H1 (cell line): ENCODE measurements at regions not wholly inside any gene's neighbourhood (a gene's known extent, or its start where the extent isn't known, plus 50 kb on each side); places are given as distances from the start of the nearest gene placed in this dataset.
A peak's percentile ranks its signal among the peaks of the same experiment; 100 is the strongest.

Source experiments
- CTCF ChIA-PET: fragments of 300-600 bp; sonication (Branson Sonifier 250); formaldehyde crosslinking; loops from one replicate; lab custom pipeline; 2021; ENCODE audit not compliant: partially characterized antibody; lab: Charles Lee
- POLR2A ChIA-PET: fragments of 300-600 bp; sonication (Branson Sonifier 250); formaldehyde crosslinking; loops from one replicate; lab custom pipeline; 2021; ENCODE audit warnings: inconsistent platforms; ENCODE audit not compliant: partially characterized antibody; lab: Charles Lee
- DNase-seq, 2 experiments: peaks; one replicate each; pipeline versions ENCODE4 v3.0.0 to v3.0.0-alpha.2; 2010 to 2022; ENCODE audit warnings: low spot score in 2 of 2, low read depth in 1 of 2, mixed read lengths in 1 of 2
- FAIRE-seq: peaks from 2 replicates; lab custom pipeline; 2011; peaks lifted over from hg19 to GRCh38; lab: Jason Lieb, UNC
- H2AFZ ChIP-seq: 2 replicates; pipeline ENCODE4 v1.8.1; 2012; ENCODE audit warnings: low read length, inconsistent platforms
- H2AK5ac ChIP-seq: 2 replicates; pipeline ENCODE4 v1.6.1; 2013; ENCODE audit warnings: low read depth, low read length
- H2BK120ac ChIP-seq: replicated peaks from 2 replicates; pipeline ENCODE3; 2013; ENCODE audit warnings: low read depth, low read length, inconsistent platforms
- H2BK12ac ChIP-seq: 2 replicates; pipeline ENCODE4 v1.6.1; 2013; ENCODE audit warnings: low read depth, low read length
- H2BK15ac ChIP-seq: 2 replicates; pipeline ENCODE4 v1.6.1; 2013; ENCODE audit warnings: low read length
- H2BK20ac ChIP-seq: 2 replicates; pipeline ENCODE4 v1.6.1; 2013; ENCODE audit warnings: low read length
- H2BK5ac ChIP-seq: 2 replicates; pipeline ENCODE4 v1.6.1; 2013; ENCODE audit warnings: low read depth, low read length
- H3K14ac ChIP-seq: 2 replicates; pipeline ENCODE4 v1.6.1; 2013; ENCODE audit warnings: inconsistent platforms; ENCODE audit not compliant: insufficient read length
- H3K18ac ChIP-seq: 2 replicates; pipeline ENCODE4 v1.6.1; 2013; ENCODE audit warnings: low read length; ENCODE audit errors: extremely low read depth
- H3K23ac ChIP-seq: 2 replicates; pipeline ENCODE4 v1.6.1; 2013; ENCODE audit warnings: inconsistent platforms; ENCODE audit not compliant: insufficient read length
- H3K23me2 ChIP-seq: 2 replicates; pipeline ENCODE4 v1.6.1; 2013; ENCODE audit warnings: low read depth, low read length
- H3K27ac ChIP-seq: 2 replicates; pipeline ENCODE4 v1.6.1; 2011; ENCODE audit warnings: low read depth, low read length, inconsistent platforms
- H3K27me3 ChIP-seq, 4 experiments: replicated peaks in 1 of 4; 1 replicate in 1 of 4; 2 replicates in 3 of 4; pipeline versions ENCODE4 v1.6.1 to v1.8.1; 2011 to 2013; ENCODE audit warnings: low read length in 3 of 4, mild to moderate bottlenecking in 3 of 4, inconsistent platforms in 2 of 4, mixed read lengths in 2 of 4, moderate library complexity in 1 of 4; ENCODE audit not compliant: control insufficient read depth in 3 of 4, insufficient read depth in 3 of 4; ENCODE audit errors: extremely low read depth in 1 of 4
- H3K36me3 ChIP-seq, 4 experiments: 2 replicates each; pipeline versions ENCODE4 v1.6.1 to v1.8.1; 2011 to 2013; ENCODE audit warnings: mild to moderate bottlenecking in 4 of 4, low read length in 3 of 4, moderate library complexity in 2 of 4, control low read depth in 1 of 4, inconsistent platforms in 1 of 4; ENCODE audit not compliant: insufficient read depth in 4 of 4, control insufficient read depth in 2 of 4
- H3K4ac ChIP-seq: replicated peaks from 2 replicates; pipeline ENCODE3; 2013; ENCODE audit warnings: low read length, low read depth, mixed read lengths, inconsistent platforms; ENCODE audit not compliant: insufficient read length
- H3K4me1 ChIP-seq, 4 experiments: replicated peaks in 1 of 4; 1 replicate in 1 of 4; 2 replicates in 3 of 4; pipeline versions ENCODE4 v1.6.1 to v1.8.1; 2011 to 2013; ENCODE audit warnings: low read length in 3 of 4, inconsistent platforms in 2 of 4, mixed read lengths in 1 of 4; ENCODE audit not compliant: insufficient read depth in 4 of 4, control insufficient read depth in 3 of 4
- H3K4me2 ChIP-seq, 2 experiments: 2 replicates each; pipeline versions ENCODE4 v1.6.1 to v1.8.1; 2011 to 2013; ENCODE audit warnings: low read depth in 2 of 2, low read length in 2 of 2, control low read depth in 1 of 2, inconsistent platforms in 1 of 2, mild to moderate bottlenecking in 1 of 2; ENCODE audit not compliant: insufficient read depth in 1 of 2
- H3K4me3 ChIP-seq, 4 experiments: fragments of 200-600, 300-600 bp in 1 of 4; sonication (generic), shearing (Covaris generic), sonication (Bioruptor Twin) in 1 of 4; 2 replicates each; pipeline versions ENCODE4 v1.5.1 to v1.8.1; 2011 to 2016; ENCODE audit warnings: low read length in 4 of 4, low read depth in 3 of 4, control low read depth in 2 of 4, inconsistent platforms in 2 of 4, mild to moderate bottlenecking in 2 of 4, mixed read lengths in 1 of 4, moderate library complexity in 1 of 4; ENCODE audit not compliant: insufficient read depth in 2 of 4; ENCODE audit errors: extremely low read depth in 1 of 4
- H3K56ac ChIP-seq: replicated peaks from 2 replicates; pipeline ENCODE3; 2013; ENCODE audit warnings: low read depth, mild to moderate bottlenecking, mixed read lengths, low read length, inconsistent platforms; ENCODE audit not compliant: insufficient read length
- H3K79me1 ChIP-seq: 2 replicates; pipeline ENCODE4 v1.6.1; 2013; ENCODE audit warnings: low read depth, low read length, control low read depth
- H3K79me2 ChIP-seq, 2 experiments: 2 replicates each; pipeline versions ENCODE4 v1.6.1 to v1.8.1; 2012 to 2013; ENCODE audit warnings: low read length in 2 of 2, mild to moderate bottlenecking in 2 of 2, inconsistent platforms in 1 of 2; ENCODE audit not compliant: insufficient read depth in 2 of 2, control insufficient read depth in 1 of 2
- H3K9ac ChIP-seq, 4 experiments: replicated peaks in 1 of 4; 1 replicate in 1 of 4; 2 replicates in 3 of 4; pipeline versions ENCODE4 v1.6.1 to v1.8.1; 2011 to 2013; ENCODE audit warnings: low read depth in 3 of 4, low read length in 3 of 4, control low read depth in 2 of 4, mild to moderate bottlenecking in 2 of 4, moderate library complexity in 2 of 4, inconsistent platforms in 1 of 4; ENCODE audit errors: extremely low read depth in 1 of 4
- H3K9me3 ChIP-seq, 2 experiments: 2 replicates each; pipeline versions ENCODE4 v1.6.1 to v1.8.1; 2012 to 2013; ENCODE audit warnings: mild to moderate bottlenecking in 2 of 2, moderate library complexity in 2 of 2, control low read depth in 1 of 2, inconsistent platforms in 1 of 2, low read depth in 1 of 2, low read length in 1 of 2, mixed read lengths in 1 of 2; ENCODE audit not compliant: insufficient read depth in 2 of 2
- H4K20me1 ChIP-seq, 2 experiments: replicated peaks in 1 of 2; 2 replicates each; pipeline versions ENCODE3 to v1.8.1; 2011 to 2013; ENCODE audit warnings: inconsistent platforms in 2 of 2, low read length in 2 of 2, mild to moderate bottlenecking in 1 of 2; ENCODE audit not compliant: insufficient read depth in 2 of 2, control insufficient read depth in 1 of 2
- H4K5ac ChIP-seq: 2 replicates; pipeline ENCODE4 v1.6.1; 2013; ENCODE audit warnings: low read length, low read depth, mixed read lengths, inconsistent platforms; ENCODE audit not compliant: insufficient read length
- H4K8ac ChIP-seq: 2 replicates; pipeline ENCODE4 v1.8.0; 2013; ENCODE audit warnings: mild to moderate bottlenecking, moderate library complexity, low read length, inconsistent platforms; ENCODE audit not compliant: insufficient read depth; ENCODE audit errors: extremely low read depth
- H4K91ac ChIP-seq: replicated peaks from 2 replicates; pipeline ENCODE3; 2013; ENCODE audit warnings: low read length, mixed read lengths, inconsistent platforms; ENCODE audit not compliant: insufficient read length
- CTBP2 ChIP-seq: IDR thresholded peaks from 2 replicates; pipeline ENCODE4 v1.7.0; 2011; ENCODE audit warnings: borderline replicate concordance, mild to moderate bottlenecking, moderate library complexity, mixed read lengths, low read length; ENCODE audit not compliant: insufficient read depth, insufficient read length
- GABPA ChIP-seq: IDR thresholded peaks from 2 replicates; pipeline ENCODE4 v1.6.1; 2011; ENCODE audit warnings: mild to moderate bottlenecking, low read length, moderate library complexity, borderline replicate concordance; ENCODE audit not compliant: insufficient read depth
- MAX ChIP-seq: IDR thresholded peaks from 2 replicates; pipeline ENCODE4 v1.6.1; 2012; ENCODE audit warnings: inconsistent platforms
- SIN3A ChIP-seq, 2 experiments: IDR thresholded peaks in 1 of 2; conservative IDR thresholded peaks in 1 of 2; 2 replicates each; pipeline ENCODE4 v1.6.1; 2011 to 2012; ENCODE audit warnings: low read length in 2 of 2, improper control_type of control experiment in 1 of 2, low read depth in 1 of 2, mild to moderate bottlenecking in 1 of 2
- WGBS, 2 experiments: shearing (Covaris generic) in 1 of 2; methylation state at CpG; one replicate each; pipeline versions ENCODE4 v1.1.6 to v1.1.7; 2013 to 2015; ENCODE audit warnings: low lambda C conversion rate in 2 of 2, mixed read lengths in 2 of 2, inconsistent platforms in 1 of 2, low coverage in 1 of 2, missing lambda C conversion rate in 1 of 2; ENCODE audit not compliant: insufficient replicate concordance in 2 of 2, insufficient coverage in 1 of 2, insufficient read length in 1 of 2; ENCODE audit errors: extremely low coverage in 1 of 2, missing lambda C conversion rate in 1 of 2; 5-methylcytosine and 5-hydroxymethylcytosine counted together

- FAIRE-seq = no peak
Measured at GRCh38 chr15:35696767-35697231, 150.8 kb upstream of the DPH6 start.

More at GRCh38 chr15:35696767-35697231, 150.8 kb upstream of the DPH6 start:
- CTCF ChIA-PET = interaction anchor here (0.6 to 0.8 kb wide), 3 partner anchors 69 to 415 kb away, joined by 3 to 5 read pairs (median 3); no protein-coding TSS in a partner anchor
- H2BK20ac ChIP-seq = no peak overlapping the region
- H3K4me2 ChIP-seq = no peak overlapping the region; a peak in 1 of 4 replicates
- H4K91ac ChIP-seq = no peak overlapping the region
- 0 out of 2 replicates have a peak overlapping the region, but pooled peaks have one; percentile 60 for H2BK12ac ChIP-seq
- H3K9me3 ChIP-seq = no peaks in the 10 kb centered on the region
- POLR2A ChIA-PET = no interaction called here
- H2AK5ac ChIP-seq = no peak overlapping the region
- TF ChIP-seq SIN3A (conservative IDR thresholded peaks at IDR 0.05 in 1 of 2, IDR thresholded peaks at IDR 0.05 in 1 of 2; ENCODE audit: low read depth in 1 of 2, low read length in 2 of 2) (no peak), CTBP2 (no peak), GABPA (no peak), MAX (no peak)
- H2BK120ac ChIP-seq = no peak overlapping the region
- H3K4ac ChIP-seq = no peak overlapping the region
- no peak overlapping the region for H4K8ac ChIP-seq
- no peaks in the 10 kb centered on the region for H4K20me1 ChIP-seq
- H3K9ac ChIP-seq = no peak overlapping the region
- H3K14ac ChIP-seq = no peak overlapping the region
- H2AFZ ChIP-seq = no peak overlapping the region
- H3K27me3 ChIP-seq = no peaks in the 10 kb centered on the region
- no peak overlapping the region for H3K56ac ChIP-seq
- 90% methylated on average over 5 of the region's 5 CpGs; no CpG with 5 or more reads in 1 of the 2 experiments for WGBS, 2 experiments
- H3K18ac ChIP-seq = no peak overlapping the region
- no peaks in the 10 kb centered on the region for H3K79me2 ChIP-seq
- H3K23ac ChIP-seq = no peak overlapping the region
- no peak for DNase-seq
- no peak overlapping the region for H3K4me3 ChIP-seq
- no peaks in the 10 kb centered on the region for H3K23me2 ChIP-seq
- peak overlapping the region; percentile 46; the same call in 1 of the 2 replicates for H2BK15ac ChIP-seq
- no peaks in the 10 kb centered on the region for H3K79me1 ChIP-seq
- no peak overlapping the region for H2BK5ac ChIP-seq
- no peaks in the 10 kb centered on the region; a peak in 3 of 7 replicates for H3K4me1 ChIP-seq
- H3K27ac ChIP-seq = no peak overlapping the region
- no peaks in the 10 kb centered on the region for H3K36me3 ChIP-seq
- H4K5ac ChIP-seq = no peak overlapping the region
